Sigmoid colon (tissue), 4 donors: ENCODE measurements at regions not wholly inside any gene's neighbourhood (a gene's known extent, or its start where the extent isn't known, plus 50 kb on each side); places are given as distances from the start of the nearest gene placed in this dataset.

ENCODE experiments used
- CTCF ChIP-seq, 4 experiments: fragments of 450-650 bp in 3 of 4; fragments of 200-600 bp in 1 of 4; IDR thresholded peaks; one replicate each; pipeline ENCODE4 v1.5.1; 2016 to 2019; ENCODE audit warnings: antibody characterized with exemption in 4 of 4, mild to moderate bottlenecking in 3 of 4, moderate library complexity in 2 of 4
- EP300 ChIP-seq, 4 donors: sonication (generic); formaldehyde crosslinking; IDR thresholded peaks; one replicate each; pipeline ENCODE4 v1.6.1; 2017; ENCODE audit warnings: antibody characterized with exemption in 4 of 4
- POLR2A ChIP-seq, 2 donors: fragments of 450-650 bp; IDR thresholded peaks; one replicate each; pipeline ENCODE4 v1.6.1; 2016; ENCODE audit warnings: antibody characterized with exemption in 2 of 2, mild to moderate bottlenecking in 2 of 2, moderate library complexity in 2 of 2
- POLR2AphosphoS5 ChIP-seq, 4 donors: sonication (generic); formaldehyde crosslinking; IDR thresholded peaks; one replicate each; pipeline ENCODE4 v1.6.1; 2017; ENCODE audit warnings: antibody characterized with exemption in 4 of 4

DNA sequence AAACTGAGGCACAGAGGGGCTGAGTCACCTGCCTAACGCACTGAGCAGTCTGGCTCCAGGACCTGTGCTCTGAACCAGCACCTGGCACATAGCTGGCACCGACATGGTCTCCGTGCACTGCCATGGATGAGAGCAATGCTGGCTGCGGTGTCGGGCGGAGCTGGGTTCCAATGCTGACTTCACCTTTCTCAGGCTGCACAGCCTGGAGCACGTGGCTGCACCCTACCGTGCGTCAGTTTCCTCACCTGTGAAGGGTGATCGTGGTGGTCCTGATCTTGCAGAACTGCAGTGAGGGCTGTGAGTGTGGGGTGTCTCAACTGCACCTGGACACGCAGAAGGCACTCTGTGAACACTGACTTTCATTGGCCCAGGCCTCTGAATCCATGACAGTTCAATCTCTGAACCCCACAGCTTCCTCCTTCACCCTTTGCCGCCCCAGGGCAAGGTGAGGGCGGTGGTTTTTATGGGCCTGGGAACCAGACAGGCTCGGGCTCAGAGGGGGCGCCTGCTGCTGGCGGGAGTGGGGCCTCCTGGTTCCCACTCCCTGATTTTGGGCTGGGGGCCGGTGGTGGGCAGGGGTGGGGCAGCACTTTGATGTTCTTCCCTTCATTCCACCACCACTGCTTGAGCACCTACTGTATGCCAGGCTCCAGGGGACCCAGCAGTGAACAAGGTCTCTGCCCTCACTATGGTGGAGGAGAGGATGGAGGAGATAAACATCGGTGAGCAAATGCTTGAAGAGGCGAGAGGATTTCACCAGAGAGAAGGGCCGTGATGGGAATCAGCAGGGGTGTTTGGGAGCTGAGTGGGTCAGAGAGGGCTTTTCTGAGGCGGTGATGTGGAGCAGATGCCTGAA is 102.9 kb downstream of the CEBPB start:
- TF ChIP-seq CTCF (IDR thresholded peaks at IDR 0.05) = no peak
- no peak for TF ChIP-seq POLR2A (IDR thresholded peaks at IDR 0.05)
- TF ChIP-seq EP300 (IDR thresholded peaks at IDR 0.05) = no peak
- TF ChIP-seq POLR2AphosphoS5 (IDR thresholded peaks at IDR 0.05) = no peak
